WI38 (cell line): ENCODE measurements at regions not wholly inside any gene's neighbourhood (a gene's known extent, or its start where the extent isn't known, plus 50 kb on each side); places are given as distances from the start of the nearest gene placed in this dataset.
"Not testable (repeated sequence)": the region's sequence is repeated elsewhere in the genome, so short reads cannot be mapped to it uniquely, and the experiment has no call there.

Experiments
- H3K4me3 ChIP-seq: 2 replicates; pipeline ENCODE4 v1.5.1; 2011; ENCODE audit warnings: low read depth, mild to moderate bottlenecking, control low read depth, low read length
- TF ChIP-seq, protein P1 (sequence below): IDR thresholded peaks from 2 replicates; pipeline ENCODE4 v1.5.1; 2012; ENCODE audit warnings: low read depth, mild to moderate bottlenecking, control low read depth, low read length

DNA sequence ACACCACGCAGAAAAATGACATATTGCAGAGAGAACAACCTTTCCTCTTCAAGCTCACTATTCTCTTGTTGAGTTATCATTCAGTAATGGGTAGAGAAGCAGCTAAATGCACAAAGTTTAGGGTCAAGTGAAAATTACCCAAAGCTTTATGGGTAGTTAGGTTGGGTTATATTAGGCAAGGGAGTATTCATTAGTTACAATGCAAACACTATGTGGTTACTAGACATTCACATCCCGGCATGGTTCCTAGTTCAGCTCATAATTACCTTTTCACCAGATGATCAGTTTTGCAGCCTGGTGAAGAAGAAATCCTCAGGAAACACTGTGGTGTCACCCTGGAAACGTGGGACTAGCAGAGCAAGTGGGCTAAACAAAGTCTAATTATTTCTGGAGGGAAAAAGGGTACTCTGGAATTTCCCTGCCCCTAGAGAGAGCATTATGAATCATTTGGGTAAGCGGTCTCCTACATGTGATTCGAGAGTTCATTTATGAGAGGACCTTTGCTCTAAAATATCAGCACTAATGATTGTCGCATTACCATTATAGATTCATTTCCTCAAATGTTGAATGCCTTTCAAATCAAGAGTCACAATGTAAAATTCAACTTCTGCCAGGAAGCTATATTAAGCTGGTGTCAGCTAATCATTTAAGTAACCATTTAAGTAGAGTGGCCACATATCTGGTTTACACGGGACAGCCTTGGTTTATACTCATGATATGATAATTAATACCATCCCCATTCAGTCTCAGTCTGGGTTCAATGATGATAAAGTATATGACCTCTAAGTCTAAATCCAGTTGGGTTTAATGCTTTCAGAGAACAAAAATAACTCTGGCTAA lies 1208.0 kb downstream of the DIAPH3 start:
- no peak overlapping the region for H3K4me3 ChIP-seq
- TF ChIP-seq, protein P1, sequence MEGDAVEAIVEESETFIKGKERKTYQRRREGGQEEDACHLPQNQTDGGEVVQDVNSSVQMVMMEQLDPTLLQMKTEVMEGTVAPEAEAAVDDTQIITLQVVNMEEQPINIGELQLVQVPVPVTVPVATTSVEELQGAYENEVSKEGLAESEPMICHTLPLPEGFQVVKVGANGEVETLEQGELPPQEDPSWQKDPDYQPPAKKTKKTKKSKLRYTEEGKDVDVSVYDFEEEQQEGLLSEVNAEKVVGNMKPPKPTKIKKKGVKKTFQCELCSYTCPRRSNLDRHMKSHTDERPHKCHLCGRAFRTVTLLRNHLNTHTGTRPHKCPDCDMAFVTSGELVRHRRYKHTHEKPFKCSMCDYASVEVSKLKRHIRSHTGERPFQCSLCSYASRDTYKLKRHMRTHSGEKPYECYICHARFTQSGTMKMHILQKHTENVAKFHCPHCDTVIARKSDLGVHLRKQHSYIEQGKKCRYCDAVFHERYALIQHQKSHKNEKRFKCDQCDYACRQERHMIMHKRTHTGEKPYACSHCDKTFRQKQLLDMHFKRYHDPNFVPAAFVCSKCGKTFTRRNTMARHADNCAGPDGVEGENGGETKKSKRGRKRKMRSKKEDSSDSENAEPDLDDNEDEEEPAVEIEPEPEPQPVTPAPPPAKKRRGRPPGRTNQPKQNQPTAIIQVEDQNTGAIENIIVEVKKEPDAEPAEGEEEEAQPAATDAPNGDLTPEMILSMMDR, result no peak

DNA sequence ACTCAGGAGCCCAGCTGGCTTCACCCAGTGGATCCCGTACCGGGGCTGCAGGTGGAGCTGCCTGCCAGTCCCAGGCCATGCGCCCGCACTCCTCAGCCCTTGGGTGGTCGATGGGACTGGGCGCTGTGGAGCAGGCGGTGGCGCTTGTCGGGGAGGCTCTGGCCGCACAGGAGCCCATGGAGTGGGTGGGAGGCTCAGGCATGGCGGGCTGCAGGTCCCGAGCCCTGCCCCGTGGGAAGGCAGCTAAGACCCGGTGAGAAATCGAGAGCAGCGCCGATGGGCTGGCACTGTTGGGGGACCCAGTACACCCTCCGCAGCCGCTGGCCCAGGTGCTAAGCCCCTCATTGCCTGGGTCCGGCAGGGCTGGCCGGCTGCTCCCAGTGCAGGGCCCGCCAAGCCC lies 1205.6 kb downstream of the DIAPH3 start:
- H3K4me3 ChIP-seq, result not testable (repeated sequence)

- H3K4me3 ChIP-seq, result no peak overlapping the region
- TF ChIP-seq, protein P1, result no peak
These were observed 1202.8 kb downstream of the DIAPH3 start for GRCh38 chr13:58960888-58961287.

DNA sequence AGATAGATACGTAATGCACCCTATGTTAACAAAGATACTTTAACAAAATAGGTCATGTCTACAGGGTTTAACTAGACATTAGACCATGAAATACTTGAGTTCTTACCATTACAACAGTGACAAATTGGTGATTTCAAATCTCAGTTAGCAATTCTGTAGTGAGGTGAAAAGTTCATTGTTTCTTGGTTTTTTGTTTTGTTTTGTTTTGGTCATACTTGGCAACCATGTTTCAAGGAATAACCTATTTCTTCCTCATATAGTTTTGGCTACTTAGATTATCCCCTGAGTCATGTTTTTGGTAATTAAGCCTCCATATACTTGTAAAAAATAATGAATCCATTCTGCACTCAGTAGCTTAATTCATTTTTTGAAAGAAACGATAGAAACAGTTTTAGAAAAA lies 1200.4 kb downstream of the DIAPH3 start:
- TF ChIP-seq, protein P1, result no peak
- H3K4me3 ChIP-seq, result no peak overlapping the region

DNA sequence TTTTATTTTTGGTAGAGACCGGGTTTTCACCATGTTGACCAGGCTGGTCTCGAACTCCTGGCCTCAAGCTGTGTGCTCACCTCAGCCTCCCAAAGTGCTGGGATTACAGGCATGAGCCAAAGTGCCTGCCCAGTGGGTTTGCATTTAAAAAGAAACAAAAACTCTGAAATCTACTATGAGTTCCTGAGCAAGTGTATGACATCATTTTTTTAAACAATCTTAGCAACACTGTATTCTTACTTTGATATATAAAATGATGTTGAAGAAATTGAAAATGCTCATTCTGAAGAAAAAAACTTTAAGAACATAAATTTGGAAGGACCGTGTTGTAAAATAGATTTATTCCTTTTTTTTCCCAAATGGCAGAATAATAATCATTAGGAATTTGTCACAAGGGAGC lies 1199.7 kb downstream of the DIAPH3 start:
- TF ChIP-seq, protein P1, result no peak
- no peak overlapping the region for H3K4me3 ChIP-seq

DNA sequence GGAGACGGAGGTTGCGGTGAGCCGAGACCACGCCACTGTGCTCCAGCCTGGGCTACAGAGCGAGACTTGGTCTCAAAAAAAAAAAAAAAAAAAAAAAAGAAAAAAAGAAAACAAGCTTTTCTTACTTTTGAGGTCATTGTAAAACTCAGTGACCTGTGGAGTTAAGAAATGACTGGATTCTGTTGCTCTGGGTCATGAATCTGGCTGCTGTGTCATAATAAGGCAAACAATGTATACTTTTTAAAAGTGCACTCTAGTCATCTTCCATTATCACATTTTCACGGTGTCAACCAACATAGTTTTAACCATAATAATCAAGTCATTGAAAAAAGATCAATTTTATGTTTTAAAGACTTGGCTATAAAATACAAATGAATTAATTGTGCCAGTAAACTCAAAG lies 1186.6 kb downstream of the DIAPH3 start:
- TF ChIP-seq, protein P1, result no peak
- no peak overlapping the region for H3K4me3 ChIP-seq

DNA sequence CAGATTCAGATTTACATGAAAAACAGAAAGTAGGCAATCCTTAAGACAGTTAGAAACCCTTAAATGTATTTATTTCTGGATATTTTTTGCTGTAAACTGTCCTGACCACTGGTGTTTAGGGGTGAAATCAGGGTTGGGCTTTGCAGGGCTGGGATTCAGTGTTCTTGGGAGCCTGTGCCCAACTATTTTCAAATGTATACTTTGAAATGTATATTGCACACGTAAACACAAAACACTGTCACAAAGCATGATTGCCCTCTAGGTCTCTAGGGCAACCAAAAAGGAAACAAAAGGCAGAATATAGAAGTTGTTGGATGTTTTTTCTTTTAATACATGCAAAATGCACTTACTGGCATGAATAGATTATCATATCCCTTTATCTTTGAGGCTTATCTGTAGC lies 1185.4 kb downstream of the DIAPH3 start:
- no peak overlapping the region for H3K4me3 ChIP-seq

More for the DNA sequence above, 1185.4 kb downstream of the DIAPH3 start:
- TF ChIP-seq, protein P1, result no peak
